ENCODE measurements at regions not wholly inside any gene's neighbourhood (a gene's known extent, or its start where the extent isn't known, plus 50 kb on each side); places are given as distances from the start of the nearest gene placed in this dataset.

DNA sequence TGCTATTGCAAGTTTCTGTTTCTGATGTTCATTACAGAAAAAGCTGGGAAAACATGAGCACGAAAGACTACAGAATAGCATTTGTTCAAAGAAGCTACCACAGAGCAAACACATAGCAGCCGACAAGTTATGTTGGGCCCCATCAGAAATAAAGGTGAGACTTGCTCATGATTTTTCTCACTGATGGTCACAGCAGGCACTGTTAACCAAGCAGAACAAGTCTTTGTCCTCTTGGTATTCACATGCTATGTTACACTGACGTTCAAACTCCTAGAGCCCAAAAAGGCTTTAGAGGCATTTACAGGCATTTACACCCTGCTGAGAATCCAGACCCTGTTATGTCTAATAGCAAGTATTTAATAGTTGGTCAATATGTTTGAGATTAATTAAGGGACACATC lies 235.0 kb upstream of the HNMT start:
- Mint-ChIP-seq H3K36me3 (ENCODE audit: low read depth) (no peaks in the 10 kb centered on the region), H3K27ac (no peak overlapping the region), H3K4me3 (no peak overlapping the region), H3K4me1 (no peaks in the 10 kb centered on the region), H3K9me3 (peaks cover 13% of the 10 kb centered on the region), H3K27me3 (ENCODE audit: low read depth, poor library complexity) (no peaks in the 10 kb centered on the region)
- no peak for DNase-seq
- TF ChIP-seq, protein P1, sequence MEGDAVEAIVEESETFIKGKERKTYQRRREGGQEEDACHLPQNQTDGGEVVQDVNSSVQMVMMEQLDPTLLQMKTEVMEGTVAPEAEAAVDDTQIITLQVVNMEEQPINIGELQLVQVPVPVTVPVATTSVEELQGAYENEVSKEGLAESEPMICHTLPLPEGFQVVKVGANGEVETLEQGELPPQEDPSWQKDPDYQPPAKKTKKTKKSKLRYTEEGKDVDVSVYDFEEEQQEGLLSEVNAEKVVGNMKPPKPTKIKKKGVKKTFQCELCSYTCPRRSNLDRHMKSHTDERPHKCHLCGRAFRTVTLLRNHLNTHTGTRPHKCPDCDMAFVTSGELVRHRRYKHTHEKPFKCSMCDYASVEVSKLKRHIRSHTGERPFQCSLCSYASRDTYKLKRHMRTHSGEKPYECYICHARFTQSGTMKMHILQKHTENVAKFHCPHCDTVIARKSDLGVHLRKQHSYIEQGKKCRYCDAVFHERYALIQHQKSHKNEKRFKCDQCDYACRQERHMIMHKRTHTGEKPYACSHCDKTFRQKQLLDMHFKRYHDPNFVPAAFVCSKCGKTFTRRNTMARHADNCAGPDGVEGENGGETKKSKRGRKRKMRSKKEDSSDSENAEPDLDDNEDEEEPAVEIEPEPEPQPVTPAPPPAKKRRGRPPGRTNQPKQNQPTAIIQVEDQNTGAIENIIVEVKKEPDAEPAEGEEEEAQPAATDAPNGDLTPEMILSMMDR (IDR thresholded peaks at IDR 0.05) = no peak

DNA sequence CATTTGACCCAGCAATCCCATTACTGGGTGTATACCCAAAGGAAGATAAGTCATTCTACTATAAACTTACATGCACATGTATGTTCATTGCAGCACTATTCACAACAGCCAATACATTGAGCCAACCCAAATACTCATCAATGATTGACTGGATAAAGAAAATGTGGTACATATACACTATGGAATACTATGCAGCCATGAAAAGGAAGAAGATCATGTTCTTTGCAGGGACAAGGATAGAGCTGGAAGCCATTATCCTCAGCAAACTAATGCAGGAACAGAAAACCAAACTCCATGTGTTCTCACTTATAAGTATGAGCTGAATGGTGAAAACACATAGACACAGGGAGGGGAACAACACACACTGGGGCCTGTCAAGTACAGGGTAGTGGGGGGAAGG lies 226.7 kb upstream of the HNMT start:
- peaks cover 5% of the 10 kb centered on the region for H3K9me3 Mint-ChIP-seq
- peaks cover 3% of the 10 kb centered on the region for H3K27me3 Mint-ChIP-seq (ENCODE audit: low read depth, poor library complexity)
- TF ChIP-seq, protein P1 (IDR thresholded peaks at IDR 0.05) = no peak
- no peaks in the 10 kb centered on the region for H3K36me3 Mint-ChIP-seq (ENCODE audit: low read depth)
- H3K4me1 Mint-ChIP-seq = peaks cover 12% of the 10 kb centered on the region
- DNase-seq = no peak
- no peak overlapping the region for H3K27ac Mint-ChIP-seq
- H3K4me3 Mint-ChIP-seq = no peak overlapping the region

DNA sequence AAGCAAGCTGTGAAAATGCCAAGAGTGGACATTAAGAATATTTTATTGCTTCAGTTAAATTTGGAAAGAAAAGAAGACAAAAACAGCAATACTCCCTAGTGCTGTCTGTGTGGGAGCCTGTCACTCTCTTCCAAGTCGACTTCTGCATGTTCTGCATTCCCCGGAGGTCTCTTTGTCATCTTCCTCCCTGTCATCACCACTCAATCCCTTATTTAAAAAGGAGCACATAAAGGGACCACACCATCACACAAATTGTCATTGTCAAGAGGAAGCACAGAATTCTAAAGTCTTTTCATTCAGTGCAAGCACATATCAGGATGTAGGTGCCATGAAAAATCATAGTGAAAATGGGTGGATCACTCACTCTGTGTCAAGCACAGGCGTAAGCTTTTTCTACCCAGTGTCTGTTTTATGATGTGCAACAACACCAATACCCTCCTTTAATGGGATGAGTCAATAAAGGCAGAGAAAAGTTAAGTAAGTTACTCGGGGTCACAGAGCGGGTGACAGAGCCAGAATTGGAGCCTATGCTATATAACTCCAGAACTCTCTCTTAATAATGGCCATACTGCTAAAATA lies 222.4 kb upstream of the HNMT start:
- Mint-ChIP-seq H3K36me3 (ENCODE audit: low read depth) (no peaks in the 10 kb centered on the region), H3K27me3 (ENCODE audit: low read depth, poor library complexity) (peaks cover 3% of the 10 kb centered on the region), H3K4me1 (peaks cover 17% of the 10 kb centered on the region), H3K9me3 (no peaks in the 10 kb centered on the region), H3K4me3 (no peak overlapping the region), H3K27ac (no peak overlapping the region)
- no peak for DNase-seq
- TF ChIP-seq, protein P1 (IDR thresholded peaks at IDR 0.05) = no peak

DNA sequence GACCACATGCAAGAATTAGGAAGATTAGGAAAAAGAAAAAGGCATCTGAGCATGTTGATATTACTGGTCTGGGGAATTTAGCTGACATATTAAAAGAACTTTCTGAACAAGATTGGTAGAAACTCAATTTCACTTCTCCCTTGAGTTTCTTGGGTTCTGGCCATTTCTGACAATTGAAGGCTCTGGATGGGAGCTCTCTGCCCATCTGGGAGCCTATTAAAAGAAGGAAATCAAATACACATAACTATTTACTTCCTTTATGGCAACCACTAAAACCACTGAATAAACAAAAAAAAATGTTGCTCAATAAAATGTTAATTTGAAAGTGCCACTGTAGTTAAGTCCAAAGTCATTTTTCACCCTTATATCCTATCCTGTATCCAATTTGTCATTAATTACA lies 216.8 kb upstream of the HNMT start:
- Mint-ChIP-seq H3K27ac (no peak overlapping the region), H3K27me3 (ENCODE audit: low read depth, poor library complexity) (peaks cover 7% of the 10 kb centered on the region), H3K4me3 (no peak overlapping the region), H3K36me3 (ENCODE audit: low read depth) (no peaks in the 10 kb centered on the region), H3K9me3 (no peaks in the 10 kb centered on the region), H3K4me1 (peaks cover 11% of the 10 kb centered on the region)
- TF ChIP-seq, protein P1 (IDR thresholded peaks at IDR 0.05) = no peak
- no peak for DNase-seq

DNA sequence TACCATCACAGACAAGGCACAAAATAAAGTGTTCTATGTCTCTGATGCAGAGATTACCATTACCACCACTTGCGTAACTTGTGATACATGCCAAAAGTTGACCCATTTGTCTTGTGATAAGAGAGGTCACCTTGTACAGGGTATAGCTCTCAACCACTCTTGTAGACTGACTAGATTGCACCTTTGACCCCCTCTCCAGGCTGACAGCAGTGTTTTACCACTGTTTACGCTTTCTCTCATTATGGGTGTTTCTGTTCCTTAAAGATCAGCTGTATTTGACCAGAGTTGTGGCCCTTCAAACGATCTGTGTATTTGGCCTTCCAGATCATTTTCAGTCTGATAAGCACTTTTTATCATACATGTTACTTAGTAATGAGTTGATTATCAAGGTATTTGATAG lies 215.7 kb upstream of the HNMT start:
- H3K27ac Mint-ChIP-seq = no peak overlapping the region
- peaks cover 7% of the 10 kb centered on the region for H3K27me3 Mint-ChIP-seq (ENCODE audit: low read depth, poor library complexity)
- no peak for DNase-seq
- TF ChIP-seq, protein P1 (IDR thresholded peaks at IDR 0.05) = no peak
- no peak overlapping the region for H3K4me3 Mint-ChIP-seq
- H3K9me3 Mint-ChIP-seq = no peaks in the 10 kb centered on the region
- no peaks in the 10 kb centered on the region for H3K36me3 Mint-ChIP-seq (ENCODE audit: low read depth)
- H3K4me1 Mint-ChIP-seq = peaks cover 5% of the 10 kb centered on the region

DNA sequence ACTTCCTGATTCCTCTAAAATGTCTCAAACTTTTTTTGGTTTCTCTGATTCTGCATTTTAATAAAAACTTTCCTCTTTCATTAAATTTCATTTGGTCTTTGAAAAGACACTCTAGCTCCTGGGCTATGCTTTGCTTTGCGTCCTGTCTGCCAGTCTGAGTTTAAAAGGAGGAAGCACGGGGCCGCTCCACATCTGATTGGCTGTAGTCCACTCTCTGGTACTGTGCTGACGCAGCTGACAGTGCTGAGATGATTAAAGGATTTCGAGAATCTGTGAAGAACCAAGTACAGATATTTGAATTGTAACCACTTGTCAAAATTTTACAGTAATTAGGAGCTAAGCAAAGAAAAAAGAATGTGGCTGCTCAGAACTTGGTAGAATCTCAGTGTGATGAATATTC lies 199.6 kb upstream of the HNMT start:
- H3K9me3 Mint-ChIP-seq = peaks cover 18% of the 10 kb centered on the region
- TF ChIP-seq, protein P1 (IDR thresholded peaks at IDR 0.05) = no peak
- no peak for DNase-seq
- H3K4me3 Mint-ChIP-seq = no peak overlapping the region
- no peaks in the 10 kb centered on the region for H3K36me3 Mint-ChIP-seq (ENCODE audit: low read depth)
- H3K4me1 Mint-ChIP-seq = no peaks in the 10 kb centered on the region
- no peak overlapping the region for H3K27ac Mint-ChIP-seq
- no peaks in the 10 kb centered on the region for H3K27me3 Mint-ChIP-seq (ENCODE audit: low read depth, poor library complexity)

All from nephron progenitor cell (in vitro differentiated cells).